GM10248 (cell line): ENCODE measurements at regions not wholly inside any gene's neighbourhood (a gene's known extent, or its start where the extent isn't known, plus 50 kb on each side); places are given as distances from the start of the nearest gene placed in this dataset.

Experiments used
- CTCF ChIA-PET: fragments of 300-600 bp; sonication (Branson Sonifier 250); formaldehyde crosslinking; extraction: SDS; loops from one replicate; lab custom pipeline; 2021; ENCODE audit warnings: antibody characterized with exemption; lab: Yijun Ruan, JAX
- POLR2A ChIA-PET: fragments of 350-650 bp; sonication (Branson Sonifier 250); formaldehyde crosslinking; extraction: SDS; loops from one replicate; lab custom pipeline; 2020; ENCODE audit warnings: antibody characterized with exemption; lab: Yijun Ruan, JAX
- DNase-seq: peaks from one replicate; pipeline ENCODE4 v3.0.0; 2012; ENCODE audit errors: extremely low spot score
- CTCF ChIP-seq: IDR thresholded peaks from 2 replicates; pipeline ENCODE4 v1.5.1; 2012; ENCODE audit warnings: mild to moderate bottlenecking, low read depth; ENCODE audit errors: extremely low read depth, missing control alignments, control extremely low read depth

GRCh38 chr2:120418174-120418787, 72.3 kb downstream of the INHBB start:
- POLR2A ChIA-PET, result no interaction called here
- CTCF ChIA-PET, result no interaction called here
- no peak for DNase-seq

GRCh38 chr2:120419073-120419472, 73.1 kb downstream of the INHBB start:
- ChIA-PET CTCF (no interaction called here), POLR2A (no interaction called here)
- no peak for TF ChIP-seq CTCF
- no peak for DNase-seq

More at GRCh38 chr2:120418174-120418787, 72.3 kb downstream of the INHBB start:
- no peak for TF ChIP-seq CTCF

DNA sequence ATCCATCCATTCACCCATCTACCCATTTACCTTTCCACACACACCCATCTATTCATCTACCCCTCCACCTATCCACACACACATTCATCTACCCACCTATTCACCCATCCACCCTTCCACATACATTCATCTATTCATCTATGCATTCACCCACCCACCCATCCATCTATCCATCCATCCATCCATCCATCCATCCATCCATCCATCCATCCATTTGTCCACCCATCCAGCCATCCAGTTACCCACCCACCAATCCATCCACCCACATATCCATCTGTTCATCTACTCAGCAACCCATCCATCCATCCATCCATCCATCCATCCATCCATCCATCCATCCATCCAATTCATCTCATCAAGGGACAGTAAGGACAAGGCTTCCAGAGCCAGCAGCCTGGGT, 74.0 kb downstream of the INHBB start:
- ChIA-PET CTCF (no interaction called here), POLR2A (no interaction called here)
- no peak for DNase-seq
- TF ChIP-seq CTCF, result no peak

- TF ChIP-seq CTCF, result no peak
- CTCF ChIA-PET, result no interaction called here
- DNase-seq, result no peak
- POLR2A ChIA-PET, result no interaction called here
Observed at GRCh38 chr2:120421126-120421829, 75.3 kb downstream of the INHBB start.

- no peak for TF ChIP-seq CTCF
- POLR2A ChIA-PET, result no interaction called here
- CTCF ChIA-PET, result no interaction called here
- no peak for DNase-seq
Observed at GRCh38 chr2:120421830-120422175, 75.9 kb downstream of the INHBB start.

DNA sequence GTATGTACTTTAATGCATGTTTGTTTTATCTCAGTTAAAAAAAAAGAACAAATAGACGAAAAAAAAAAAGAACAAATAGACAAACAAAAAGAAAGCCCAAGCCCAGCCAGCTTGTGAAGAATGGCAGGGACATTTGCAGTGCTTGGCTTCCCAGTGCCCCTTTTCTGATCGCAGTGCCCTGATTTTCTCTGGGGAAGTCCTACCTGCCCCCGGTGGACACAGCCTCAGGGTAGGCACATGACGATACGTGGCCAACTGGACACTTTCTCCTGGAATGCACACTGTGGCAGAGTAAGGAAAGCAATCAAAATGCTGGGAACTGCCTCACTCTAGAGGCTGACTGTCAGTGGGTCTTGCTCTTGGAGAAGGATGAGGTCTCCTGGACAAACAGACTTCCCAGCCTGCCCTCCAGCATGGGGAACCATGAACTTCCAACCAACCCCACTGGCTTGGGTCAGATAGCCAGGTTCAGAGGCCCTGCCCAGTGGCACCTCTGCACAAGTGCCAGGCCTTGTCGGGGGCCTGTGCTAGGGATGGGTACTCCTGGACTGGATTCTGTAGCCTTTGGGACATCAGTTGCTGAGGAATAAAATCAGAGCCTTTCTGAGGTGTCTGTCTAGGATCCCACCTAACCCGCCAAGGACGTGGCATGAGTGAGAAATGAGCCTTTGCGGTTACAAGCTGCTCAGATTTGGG, 76.7 kb downstream of the INHBB start:
- ChIA-PET POLR2A (no interaction called here), CTCF (no interaction called here)

More for the DNA sequence above, 76.7 kb downstream of the INHBB start:
- no peak for DNase-seq
- no peak for TF ChIP-seq CTCF
